HepG2 (cell line): ENCODE measurements at regions not wholly inside any gene's neighbourhood (a gene's known extent, or its start where the extent isn't known, plus 50 kb on each side); places are given as distances from the start of the nearest gene placed in this dataset.

Source experiments
- ATAC-seq: fragments of 200-7000 bp; cut with Tn5 transposase; 3 replicates; pipeline ENCODE4 v1.9.1; 2020; ENCODE audit warnings: mild to moderate bottlenecking, moderate library complexity
- BruUV-seq: library from RNA; stranded (reverse); fragments of 400-500 nt; replicated peaks from 2 replicates; lab custom pipeline; 2021; lab: Mats Ljungman, UMichigan
- CTCF ChIA-PET: fragments of 300-600 bp; formaldehyde crosslinking; extraction: SDS; loops from one replicate; lab custom pipeline; 2021; ENCODE audit warnings: low total read pairs, inconsistent platforms, low intra/inter-chr PET ratio; lab: Yijun Ruan, JAX
- POLR2A ChIA-PET: fragments of 350-600 bp; sonication (Branson Sonifier 250); formaldehyde crosslinking; loops from one replicate; lab custom pipeline; 2020; ENCODE audit warnings: antibody characterized with exemption, inconsistent platforms; lab: Yijun Ruan, JAX
- DNase-seq: peaks from one replicate; pipeline ENCODE4 v3.0.0-alpha.2; 2015; ENCODE audit warnings: low spot score
- FAIRE-seq: peaks from 3 replicates; lab custom pipeline; 2011; peaks lifted over from hg19 to GRCh38; lab: Jason Lieb, UNC
- H2AFZ ChIP-seq: one replicate; pipeline ENCODE4 v1.6.1; 2011; ENCODE audit warnings: low read length, inconsistent platforms
- H3K27ac ChIP-seq: fragments of 300-600 bp; 3 replicates; pipeline ENCODE4 v1.8.0; 2011; ENCODE audit warnings: mixed run types, mild to moderate bottlenecking, mixed read lengths, low read length, inconsistent platforms; ENCODE audit not compliant: insufficient read depth; ENCODE audit errors: extremely low read length
- H3K27me3 ChIP-seq, 2 experiments: fragments of 200-600 bp in 1 of 2; 2 replicates in 1 of 2; 3 replicates in 1 of 2; pipeline versions ENCODE4 v1.6.0 to v1.8.0; 2011; ENCODE audit warnings: low read length in 2 of 2, mild to moderate bottlenecking in 2 of 2, moderate library complexity in 2 of 2, inconsistent platforms in 1 of 2; ENCODE audit not compliant: insufficient read depth in 2 of 2, control insufficient read depth in 1 of 2
- H3K36me3 ChIP-seq, 2 experiments: fragments of 200-600 bp in 1 of 2; replicated peaks in 1 of 2; 2 replicates in 1 of 2; 3 replicates in 1 of 2; pipeline versions ENCODE4 v1.5.1 to v1.8.0; 2011; ENCODE audit warnings: low read length in 2 of 2, inconsistent platforms in 1 of 2; ENCODE audit not compliant: insufficient read depth in 2 of 2, control insufficient read depth in 1 of 2
- H3K4me1 ChIP-seq: 2 replicates; pipeline ENCODE4 v1.5.1; 2012; ENCODE audit warnings: low read length, inconsistent platforms; ENCODE audit not compliant: insufficient read depth
- H3K4me2 ChIP-seq: 2 replicates; pipeline ENCODE4 v1.6.0; 2011; ENCODE audit warnings: low read depth, low read length, inconsistent platforms
- H3K4me3 ChIP-seq, 3 experiments: fragments of 200-600 bp in 1 of 3; sonication (generic), shearing (Covaris generic) in 1 of 3; replicated peaks in 1 of 3; 2 replicates each; pipeline ENCODE4 v1.5.1; 2011 to 2016; ENCODE audit warnings: low read length in 3 of 3, inconsistent platforms in 2 of 3, low read depth in 2 of 3, mild to moderate bottlenecking in 2 of 3, control low read depth in 1 of 3, mixed read lengths in 1 of 3; ENCODE audit not compliant: insufficient read depth in 1 of 3
- H3K79me2 ChIP-seq: one replicate; pipeline ENCODE4 v1.6.1; 2011; ENCODE audit warnings: low read length, inconsistent platforms; ENCODE audit not compliant: insufficient read depth
- H3K9ac ChIP-seq: 2 replicates; pipeline ENCODE4 v1.6.0; 2011; ENCODE audit warnings: mild to moderate bottlenecking, low read depth, low read length, inconsistent platforms; ENCODE audit not compliant: insufficient read depth
- H3K9me3 ChIP-seq: 2 replicates; pipeline ENCODE4 v1.5.1; 2012; ENCODE audit warnings: mild to moderate bottlenecking, low read length
- H4K20me1 ChIP-seq: 2 replicates; pipeline ENCODE4 v1.6.0; 2011; ENCODE audit warnings: inconsistent platforms, mild to moderate bottlenecking, low read length, moderate library complexity; ENCODE audit not compliant: insufficient read depth
- DZIP1 ChIP-seq: sonication (generic); formaldehyde crosslinking; IDR thresholded peaks from 2 replicates; pipeline ENCODE4 v1.5.0; 2020; ENCODE audit warnings: mild to moderate bottlenecking, missing genetic modification reagents
- E2F2 ChIP-seq: sonication (generic); formaldehyde crosslinking; IDR thresholded peaks from 2 replicates; pipeline ENCODE4 v1.4.0; 2020; ENCODE audit warnings: missing genetic modification reagents, borderline replicate concordance
- HMGA1 ChIP-seq: sonication (generic); formaldehyde crosslinking; conservative IDR thresholded peaks from 2 replicates; pipeline ENCODE4 v1.4.0; 2020; ENCODE audit warnings: missing genetic modification reagents
- HNF4G ChIP-seq, 2 experiments: sonication (generic) in 1 of 2; formaldehyde crosslinking in 1 of 2; IDR thresholded peaks; 2 replicates each; pipeline versions ENCODE4 v1.4.0 to v1.6.1; 2011 to 2020; ENCODE audit warnings: borderline replicate concordance in 2 of 2, low read depth in 2 of 2, mild to moderate bottlenecking in 2 of 2, low read length in 1 of 2, missing genetic modification reagents in 1 of 2, moderate library complexity in 1 of 2
- LRRFIP1 ChIP-seq: sonication (generic); formaldehyde crosslinking; conservative IDR thresholded peaks from 2 replicates; pipeline ENCODE4 v1.4.0; 2020; ENCODE audit warnings: missing genetic modification reagents
- ZNF136 ChIP-seq: sonication (generic); formaldehyde crosslinking; IDR thresholded peaks from 2 replicates; pipeline ENCODE4 v1.8.1; 2022; ENCODE audit warnings: low read depth, mild to moderate bottlenecking, moderate library complexity, missing genetic modification reagents
- ZNF251 ChIP-seq: sonication (generic); formaldehyde crosslinking; IDR thresholded peaks from 2 replicates; pipeline ENCODE4 v1.9.0; 2021; ENCODE audit warnings: mild to moderate bottlenecking, missing genetic modification reagents
- ZNF33B ChIP-seq: sonication (generic); formaldehyde crosslinking; IDR thresholded peaks from 2 replicates; pipeline ENCODE4 v1.5.1; 2020; ENCODE audit warnings: mild to moderate bottlenecking, missing genetic modification reagents
- ZNF512B ChIP-seq: sonication (generic); formaldehyde crosslinking; IDR thresholded peaks from 2 replicates; pipeline ENCODE4 v1.5.1; 2020; ENCODE audit warnings: missing genetic modification reagents, mild to moderate bottlenecking, borderline replicate concordance
- WGBS: methylation state at CpG from one replicate; pipeline ENCODE4 v1.1.6; 2017; ENCODE audit warnings: low lambda C conversion rate; 5-methylcytosine and 5-hydroxymethylcytosine counted together
- in situ Hi-C: cut with HindIII; loops from 2 replicates; pipeline ENCODE4 v1.10.0; 2017; ENCODE audit warnings: low pct_unique_long_range_greater_than_20kb; ENCODE audit not compliant: extremely low pct_ligation_motif_present
- intact Hi-C: fragments of 100-400 bp; cut with micrococcal nuclease; formaldehyde crosslinking; loops from one replicate; pipeline ENCODE4 v1.10.0; 2022; ENCODE audit not compliant: unreplicated experiment

- CTCF ChIA-PET = no interaction called here
- in situ Hi-C loops = no loop called here
- ATAC-seq = no peak
Measured at GRCh38 chrX:42463706-42464490, 314.1 kb downstream of the PPP1R2C start.

More at GRCh38 chrX:42463706-42464490, 314.1 kb downstream of the PPP1R2C start:
- Histone ChIP-seq H3K79me2 (no peaks in the 10 kb centered on the region), H3K4me1 (no peaks in the 10 kb centered on the region), H3K27me3 (no peaks in the 10 kb centered on the region), H2AFZ (no peak overlapping the region), H3K4me2 (no peak overlapping the region), H3K27ac (no peak overlapping the region), H3K9me3 (no peaks in the 10 kb centered on the region), H3K9ac (no peak overlapping the region), H3K4me3 (no peak overlapping the region), H3K36me3 (no peaks in the 10 kb centered on the region), H4K20me1 (no peaks in the 10 kb centered on the region)
- POLR2A ChIA-PET = no interaction called here
- no TSS peak for BruUV-seq
- intact Hi-C loops = no loop called here
- whole genome bisulfite sequencing = 29% methylated on average over 4 of the region's 4 CpGs
- DNase-seq (no peak), FAIRE-seq (no peak)
- TF ChIP-seq HMGA1 (no peak), DZIP1 (CRISPR knock-in tag) (no peak), LRRFIP1 (no peak), ZNF33B (CRISPR knock-in tag) (no peak), ZNF512B (CRISPR knock-in tag) (no peak), ZNF251 (CRISPR knock-in tag) (no peak), E2F2 (CRISPR knock-in tag) (no peak), ZNF136 (CRISPR knock-in tag) (no peak), HNF4G (IDR thresholded peaks at IDR 0.05; ENCODE audit: borderline replicate concordance, low read depth, low read length) (no peak), HNF4G (CRISPR knock-in tag; IDR thresholded peaks at IDR 0.05; ENCODE audit: borderline replicate concordance, low read depth) (no peak)
